ENCODE measurements at regions not wholly inside any gene's neighbourhood (a gene's known extent, or its start where the extent isn't known, plus 50 kb on each side); places are given as distances from the start of the nearest gene placed in this dataset.
"Not testable (repeated sequence)": the region's sequence is repeated elsewhere in the genome, so short reads cannot be mapped to it uniquely, and the experiment has no call there.

GRCh38 chr16:29294400-29294933 is 112.0 kb downstream of the NPIPB11 start:
- TF ChIP-seq CTCF, POLR2A (IDR thresholded peaks at IDR 0.05): not testable (repeated sequence)

Data from esophagus squamous epithelium (tissue), 4 donors.